ENCODE measurements at regions not wholly inside any gene's neighbourhood (a gene's known extent, or its start where the extent isn't known, plus 50 kb on each side); places are given as distances from the start of the nearest gene placed in this dataset.
A peak's percentile ranks its signal among the peaks of the same experiment; 100 is the strongest.

GRCh38 chr17:77512062-77512946 lies 371.5 kb downstream of the SEC14L1 start (continued):
- TF ChIP-seq IKZF4 (CRISPR knock-in tag; IDR thresholded peaks at IDR 0.05; ENCODE audit: borderline replicate concordance, low read depth, not compliant biosample characterization) (no peak), PITX1 (CRISPR knock-in tag; IDR thresholded peaks at IDR 0.05) (peak; percentile 95), ZNF235 (CRISPR knock-in tag; IDR thresholded peaks at IDR 0.05; ENCODE audit: borderline replicate concordance) (no peak), FOXP4 (CRISPR knock-in tag; IDR thresholded peaks at IDR 0.05) (peak; percentile 100), FUBP1 (CRISPR knock-in tag; IDR thresholded peaks at IDR 0.05; ENCODE audit: borderline replicate concordance) (no peak), ZNF335 (CRISPR knock-in tag; IDR thresholded peaks at IDR 0.05) (no peak; the same call in 1 of the 2 replicates), MEIS1 (CRISPR knock-in tag; IDR thresholded peaks at IDR 0.05; ENCODE audit: borderline replicate concordance) (no peak; the same call in 1 of the 2 replicates), POLR2G (IDR thresholded peaks at IDR 0.05; ENCODE audit: low read depth, low read length) (peak; percentile 50; the same call in 1 of the 2 replicates), THAP7 (CRISPR knock-in tag; IDR thresholded peaks at IDR 0.05) (no peak), ZKSCAN8 (CRISPR knock-in tag; IDR thresholded peaks at IDR 0.05; ENCODE audit: borderline replicate concordance) (peak; percentile 86; the same call in 1 of the 2 replicates), ZFP36L1 (CRISPR knock-in tag; IDR thresholded peaks at IDR 0.05) (peak; percentile 67), ZNF18 (CRISPR knock-in tag; IDR thresholded peaks at IDR 0.05; ENCODE audit: insufficient replicate concordance) (no peak), ZSCAN5A (CRISPR knock-in tag; IDR thresholded peaks at IDR 0.05; ENCODE audit: borderline replicate concordance) (peak; percentile 83; the same call in 1 of the 2 replicates), ZFY (CRISPR knock-in tag; IDR thresholded peaks at IDR 0.05) (no peak), ZNF687 (CRISPR knock-in tag; IDR thresholded peaks at IDR 0.05) (no peak)

All from HepG2 (cell line).